Keratinocyte (primary cell): ENCODE measurements at regions not wholly inside any gene's neighbourhood (a gene's known extent, or its start where the extent isn't known, plus 50 kb on each side); places are given as distances from the start of the nearest gene placed in this dataset.

Experiments used
- DNase-seq: peaks from one replicate; pipeline ENCODE4 v3.0.0-alpha.2; 2011; ENCODE audit warnings: low read depth, missing footprints, low spot score
- FAIRE-seq: peaks from 2 replicates; lab custom pipeline; 2011; peaks lifted over from hg19 to GRCh38; lab: Jason Lieb, UNC
- H2AFZ ChIP-seq: 2 replicates; pipeline ENCODE4 v1.6.0; 2012; ENCODE audit warnings: low read length, control low read depth, inconsistent platforms; ENCODE audit not compliant: control insufficient read depth
- H3K27ac ChIP-seq: 2 replicates; pipeline ENCODE4 v1.5.1; 2011; ENCODE audit warnings: low read length; ENCODE audit not compliant: control insufficient read depth, insufficient read depth
- H3K27me3 ChIP-seq: 3 replicates; pipeline ENCODE4 v1.6.0; 2011; ENCODE audit warnings: low read length; ENCODE audit not compliant: control insufficient read depth, insufficient read depth; ENCODE audit errors: extremely low read depth
- H3K36me3 ChIP-seq, 2 experiments: 2 replicates in 1 of 2; 3 replicates in 1 of 2; pipeline ENCODE4 v1.5.1; 2011; ENCODE audit warnings: low read length in 2 of 2, mild to moderate bottlenecking in 1 of 2; ENCODE audit not compliant: control insufficient read depth in 2 of 2, insufficient read depth in 2 of 2; ENCODE audit errors: extremely low read depth in 1 of 2
- H3K4me1 ChIP-seq: 3 replicates; pipeline ENCODE4 v1.5.1; 2011; ENCODE audit warnings: low read length; ENCODE audit not compliant: control insufficient read depth, insufficient read depth; ENCODE audit errors: extremely low read depth
- H3K4me2 ChIP-seq: 3 replicates; pipeline ENCODE4 v1.6.0; 2011; ENCODE audit warnings: low read depth, low read length; ENCODE audit not compliant: control insufficient read depth, insufficient read depth; ENCODE audit errors: extremely low read depth
- H3K4me3 ChIP-seq, 3 experiments: fragments of 200-600 bp in 1 of 3; sonication (generic) in 1 of 3; 2 replicates in 2 of 3; 3 replicates in 1 of 3; pipeline ENCODE4 v1.5.1; 2011 to 2016; ENCODE audit warnings: low read length in 3 of 3, mild to moderate bottlenecking in 3 of 3, control low read depth in 2 of 3, inconsistent platforms in 1 of 3, low read depth in 1 of 3, mixed read lengths in 1 of 3, mixed run types in 1 of 3, moderate library complexity in 1 of 3; ENCODE audit not compliant: control insufficient read depth in 2 of 3, insufficient read depth in 2 of 3; ENCODE audit errors: extremely low read depth in 1 of 3
- H3K79me2 ChIP-seq: 2 replicates; pipeline ENCODE4 v1.6.0; 2012; ENCODE audit warnings: low read length; ENCODE audit not compliant: control insufficient read depth, insufficient read depth
- H3K9ac ChIP-seq: 3 replicates; pipeline ENCODE4 v1.6.0; 2011; ENCODE audit warnings: low read length; ENCODE audit not compliant: control insufficient read depth, insufficient read depth; ENCODE audit errors: extremely low read depth
- H3K9me1 ChIP-seq: 3 replicates; pipeline ENCODE4 v1.6.0; 2011; ENCODE audit warnings: low read length; ENCODE audit not compliant: control insufficient read depth, insufficient read depth; ENCODE audit errors: extremely low read depth
- H3K9me3 ChIP-seq: 2 replicates; pipeline ENCODE4 v1.5.1; 2012; ENCODE audit warnings: low read depth, low read length; ENCODE audit not compliant: control insufficient read depth
- H4K20me1 ChIP-seq: 3 replicates; pipeline ENCODE4 v1.6.0; 2011; ENCODE audit warnings: low read length; ENCODE audit not compliant: control insufficient read depth, insufficient read depth; ENCODE audit errors: extremely low read depth
- EZH2 ChIP-seq: IDR thresholded peaks from one replicate; pipeline ENCODE4 v1.6.1; 2012; ENCODE audit warnings: inconsistent platforms, mild to moderate bottlenecking, low read length, moderate library complexity
- dilution Hi-C: fragments of 300-500 bp; cut with MboI; formaldehyde crosslinking; loops from one replicate; pipeline ENCODE4 v1.7.0; 2020; ENCODE audit warnings: low sequenced_read_pairs; ENCODE audit not compliant: extremely low pct_ligation_motif_present
- TF ChIP-seq, protein P1 (sequence below), 3 experiments: IDR thresholded peaks in 1 of 3; conservative IDR thresholded peaks in 1 of 3; optimal IDR thresholded peaks in 1 of 3; 2 replicates in 2 of 3; 3 replicates in 1 of 3; pipeline versions ENCODE3 to v1.5.1; 2011; ENCODE audit warnings: low read length in 3 of 3, mild to moderate bottlenecking in 3 of 3, moderate library complexity in 2 of 3, control low read depth in 1 of 3, inconsistent platforms in 1 of 3; ENCODE audit not compliant: insufficient read depth in 2 of 3; ENCODE audit errors: extremely low read depth in 1 of 3

DNA sequence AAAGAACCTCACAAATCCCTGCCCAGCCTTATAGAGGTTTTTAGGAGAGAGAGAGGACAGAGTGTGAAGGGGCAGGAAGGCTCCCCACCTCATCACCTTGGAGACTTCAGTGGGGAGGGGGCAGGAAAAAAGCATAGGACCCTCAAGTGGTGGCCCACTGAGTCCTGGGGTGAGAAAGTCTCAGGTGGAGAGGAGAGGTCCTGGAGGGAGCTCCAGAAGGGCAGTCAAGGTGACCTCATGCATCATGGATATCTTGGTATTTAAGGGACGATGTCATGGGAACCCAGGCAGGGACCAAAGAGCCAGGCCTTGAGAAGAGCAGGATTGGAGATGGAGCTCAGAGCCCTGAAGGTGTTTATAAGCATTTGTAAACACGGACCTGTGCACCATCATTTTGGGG is 204.5 kb downstream of the SLC4A3 start:
- Histone ChIP-seq H4K20me1 (no peaks in the 10 kb centered on the region), H3K4me1 (no peaks in the 10 kb centered on the region), H3K36me3 (no peaks in the 10 kb centered on the region), H3K4me2 (no peak overlapping the region), H3K79me2 (no peaks in the 10 kb centered on the region), H3K9me1 (no peaks in the 10 kb centered on the region), H3K27ac (no peak overlapping the region), H3K27me3 (no peaks in the 10 kb centered on the region), H2AFZ (no peak overlapping the region), H3K9ac (no peak overlapping the region), H3K4me3 (no peak overlapping the region), H3K9me3 (no peaks in the 10 kb centered on the region)
- FAIRE-seq (no peak), DNase-seq (no peak)
- dilution Hi-C loops, result no loop called here
- no peak for TF ChIP-seq EZH2
- TF ChIP-seq, protein P1, sequence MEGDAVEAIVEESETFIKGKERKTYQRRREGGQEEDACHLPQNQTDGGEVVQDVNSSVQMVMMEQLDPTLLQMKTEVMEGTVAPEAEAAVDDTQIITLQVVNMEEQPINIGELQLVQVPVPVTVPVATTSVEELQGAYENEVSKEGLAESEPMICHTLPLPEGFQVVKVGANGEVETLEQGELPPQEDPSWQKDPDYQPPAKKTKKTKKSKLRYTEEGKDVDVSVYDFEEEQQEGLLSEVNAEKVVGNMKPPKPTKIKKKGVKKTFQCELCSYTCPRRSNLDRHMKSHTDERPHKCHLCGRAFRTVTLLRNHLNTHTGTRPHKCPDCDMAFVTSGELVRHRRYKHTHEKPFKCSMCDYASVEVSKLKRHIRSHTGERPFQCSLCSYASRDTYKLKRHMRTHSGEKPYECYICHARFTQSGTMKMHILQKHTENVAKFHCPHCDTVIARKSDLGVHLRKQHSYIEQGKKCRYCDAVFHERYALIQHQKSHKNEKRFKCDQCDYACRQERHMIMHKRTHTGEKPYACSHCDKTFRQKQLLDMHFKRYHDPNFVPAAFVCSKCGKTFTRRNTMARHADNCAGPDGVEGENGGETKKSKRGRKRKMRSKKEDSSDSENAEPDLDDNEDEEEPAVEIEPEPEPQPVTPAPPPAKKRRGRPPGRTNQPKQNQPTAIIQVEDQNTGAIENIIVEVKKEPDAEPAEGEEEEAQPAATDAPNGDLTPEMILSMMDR (optimal IDR thresholded peaks at IDR 0.05 in 1 of 3, IDR thresholded peaks at IDR 0.05 in 1 of 3, conservative IDR thresholded peaks at IDR 0.05 in 1 of 3; ENCODE audit: extremely low read depth in 1 of 3, insufficient read depth in 2 of 3, low read length in 3 of 3), result no peak

DNA sequence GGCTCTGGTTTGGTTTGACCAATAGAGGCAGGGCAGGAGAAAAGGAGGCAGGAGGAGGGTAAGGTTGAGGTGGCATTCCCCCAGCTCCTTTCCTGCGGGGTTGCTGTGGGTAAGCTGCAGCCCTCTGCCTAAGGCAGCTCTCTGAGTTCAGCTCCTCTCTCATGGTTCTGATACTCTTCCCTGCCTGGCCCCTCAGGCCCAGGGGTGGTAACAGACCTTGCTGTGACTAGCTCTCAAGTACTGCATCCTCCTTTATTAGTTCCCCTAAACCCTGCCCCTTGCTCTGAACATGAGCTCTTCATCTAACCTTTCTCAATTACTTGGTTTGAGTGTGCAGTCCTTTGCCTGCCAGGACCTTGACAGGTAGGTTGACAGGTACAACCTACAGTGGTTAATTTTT is 205.5 kb downstream of the SLC4A3 start:
- no peaks in the 10 kb centered on the region for H3K36me3 ChIP-seq
- H4K20me1 ChIP-seq, result no peaks in the 10 kb centered on the region
- H2AFZ ChIP-seq, result no peak overlapping the region
- FAIRE-seq, result no peak
- H3K79me2 ChIP-seq, result no peaks in the 10 kb centered on the region
- no peaks in the 10 kb centered on the region for H3K4me1 ChIP-seq
- no peak overlapping the region for H3K4me2 ChIP-seq
- H3K9me3 ChIP-seq, result no peaks in the 10 kb centered on the region
- DNase-seq, result no peak
- TF ChIP-seq EZH2, result no peak
- TF ChIP-seq, protein P1 (optimal IDR thresholded peaks at IDR 0.05 in 1 of 3, IDR thresholded peaks at IDR 0.05 in 1 of 3, conservative IDR thresholded peaks at IDR 0.05 in 1 of 3; ENCODE audit: extremely low read depth in 1 of 3, insufficient read depth in 2 of 3, low read length in 3 of 3), result no peak
- no peak overlapping the region for H3K4me3 ChIP-seq
- H3K9ac ChIP-seq, result no peak overlapping the region
- no peaks in the 10 kb centered on the region for H3K27me3 ChIP-seq
- dilution Hi-C loops, result no loop called here
- no peaks in the 10 kb centered on the region for H3K9me1 ChIP-seq
- H3K27ac ChIP-seq, result no peak overlapping the region
